Right lobe of liver (tissue), 6 donors: ENCODE measurements at regions not wholly inside any gene's neighbourhood (a gene's known extent, or its start where the extent isn't known, plus 50 kb on each side); places are given as distances from the start of the nearest gene placed in this dataset.

ENCODE experiments used
- ATAC-seq, 4 donors: fragments of 200-7000 bp; cut with Tn5 transposase; one replicate each; pipeline ENCODE4 v1.9.1; 2020; ENCODE audit warnings: mild to moderate bottlenecking in 4 of 4, moderate library complexity in 4 of 4
- DNase-seq, 3 donors: peaks; one replicate each; pipeline ENCODE4 v3.0.0-alpha.2; 2020
- H3K27ac ChIP-seq, 3 donors: fragments of 200-600 bp; one replicate each; pipeline ENCODE4 v1.8.0; 2022
- H3K27me3 ChIP-seq, 2 donors: fragments of 200-600 bp; one replicate each; pipeline ENCODE4 v1.8.0; 2022
- H3K36me3 ChIP-seq, 4 donors: fragments of 200-600 bp; sonication (generic) in 1 of 4; one replicate each; pipeline versions ENCODE4 v1.5.1 to v1.8.0; 2017 to 2022; ENCODE audit warnings: control low read depth in 1 of 4
- H3K4me1 ChIP-seq, 4 donors: fragments of 200-600 bp; sonication (generic) in 1 of 4; one replicate each; pipeline versions ENCODE4 v1.5.1 to v1.8.0; 2017 to 2022; ENCODE audit warnings: control low read depth in 1 of 4
- H3K4me3 ChIP-seq, 3 donors: fragments of 200-600 bp; one replicate each; pipeline ENCODE4 v1.8.0; 2022
- H3K9me3 ChIP-seq, 4 donors: fragments of 200-600 bp; sonication (generic) in 1 of 4; one replicate each; pipeline versions ENCODE4 v1.5.1 to v1.8.0; 2017 to 2022; ENCODE audit warnings: control low read depth in 1 of 4
- CTCF ChIP-seq, 4 donors: fragments of 200-600 bp in 3 of 4; fragments of 450-650 bp in 1 of 4; IDR thresholded peaks; one replicate each; pipeline versions ENCODE4 v1.5.1 to v1.8.0; 2016 to 2022; ENCODE audit warnings: antibody characterized with exemption in 4 of 4, mild to moderate bottlenecking in 2 of 4
- POLR2A ChIP-seq: fragments of 450-650 bp; IDR thresholded peaks from one replicate; pipeline ENCODE4 v1.6.1; 2017; ENCODE audit warnings: antibody characterized with exemption, mild to moderate bottlenecking
- WGBS: methylation state at CpG from one replicate; pipeline ENCODE4 v1.1.6; 2018; ENCODE audit warnings: low coverage, low lambda C conversion rate; ENCODE audit not compliant: insufficient coverage; ENCODE audit errors: missing lambda C conversion rate; 5-methylcytosine and 5-hydroxymethylcytosine counted together
- intact Hi-C, 2 donors: fragments of 100-400 bp; cut with DNase I; formaldehyde crosslinking; loops; one replicate each; pipeline versions ENCODE4 v1.11.2 to v1.14.1; 2022
- donor health status: DM: no; HTN: yes; CAD: no.
- donor health status: DM: no; HTN: no; CAD: no.
- donor health status: DM: no; HTN: no; CAD: no.
- donor health status: DM: no; HTN: yes; CAD: no.
- donor health status: DM: no; HTN: yes; CAD: no.

DNA sequence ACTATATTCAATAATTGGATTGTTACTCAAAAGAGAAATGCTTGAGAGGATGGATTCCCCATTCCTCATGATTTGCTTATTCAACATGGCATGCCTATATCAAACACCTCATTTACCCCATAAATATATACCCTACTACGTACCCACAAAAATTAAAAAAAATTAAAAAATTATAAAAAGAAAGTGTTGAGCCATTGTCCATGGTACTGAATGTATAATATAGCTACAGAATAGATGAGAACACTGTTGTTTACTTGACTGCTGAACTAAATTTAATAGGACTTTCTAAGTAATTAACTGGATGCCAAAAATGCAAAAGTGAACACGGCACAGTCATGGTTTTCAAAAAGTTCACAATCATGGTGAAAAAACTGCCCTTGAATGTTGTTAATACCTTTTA lies 725.8 kb downstream of the KCTD16 start:
- intact Hi-C loops, result no loop called here
- no peak overlapping the region for H3K27ac ChIP-seq
- no peaks in the 10 kb centered on the region for H3K27me3 ChIP-seq
- no peaks in the 10 kb centered on the region for H3K9me3 ChIP-seq
- H3K36me3 ChIP-seq, result no peaks in the 10 kb centered on the region
- H3K4me1 ChIP-seq, result no peaks in the 10 kb centered on the region
- DNase-seq (no peak), ATAC-seq (no peak)
- WGBS, result 32% methylated on average over 2 of the region's 2 CpGs
- TF ChIP-seq POLR2A (no peak), CTCF (IDR thresholded peaks at IDR 0.05) (no peak)
- no peak overlapping the region for H3K4me3 ChIP-seq

DNA sequence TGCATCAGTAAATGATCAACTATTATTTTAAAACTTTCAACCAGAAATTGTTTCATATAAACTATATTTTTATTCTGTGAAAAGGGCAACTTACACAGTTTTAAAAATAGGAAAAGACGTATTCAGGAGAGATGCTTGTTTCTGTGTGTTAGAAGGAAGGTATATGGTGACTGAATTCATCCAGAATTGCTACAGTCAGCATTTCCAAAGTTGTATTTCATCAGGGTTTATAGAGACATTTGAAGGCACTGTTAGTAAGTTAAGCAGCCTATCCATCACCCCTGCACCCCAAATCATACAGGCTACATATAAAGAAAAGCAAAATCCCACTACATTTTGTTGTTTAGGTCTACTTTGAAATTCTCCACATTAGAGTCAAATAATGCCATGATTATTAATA lies 716.0 kb downstream of the KCTD16 start:
- Histone ChIP-seq H3K4me3 (no peak overlapping the region), H3K36me3 (no peaks in the 10 kb centered on the region), H3K27me3 (no peaks in the 10 kb centered on the region), H3K9me3 (no peaks in the 10 kb centered on the region), H3K4me1 (no peaks in the 10 kb centered on the region), H3K27ac (no peak overlapping the region)
- WGBS, result 57% methylated on average over 1 of the region's 1 CpG
- TF ChIP-seq CTCF (IDR thresholded peaks at IDR 0.05), result no peak
- TF ChIP-seq POLR2A, result no peak
- intact Hi-C loops, result no loop called here
- ATAC-seq (no peak), DNase-seq (no peak)

- Histone ChIP-seq H3K36me3 (no peaks in the 10 kb centered on the region), H3K9me3 (no peaks in the 10 kb centered on the region), H3K27ac (no peak overlapping the region), H3K4me1 (no peaks in the 10 kb centered on the region), H3K4me3 (no peak overlapping the region), H3K27me3 (no peaks in the 10 kb centered on the region)
- intact Hi-C loops, result no loop called here
- TF ChIP-seq CTCF (IDR thresholded peaks at IDR 0.05) (no peak), POLR2A (no peak)
- ATAC-seq, result no peak
- no peak for DNase-seq
- 52% methylated on average over 3 of the region's 3 CpGs for WGBS
Observed at GRCh38 chr5:144882739-144883283, 712.1 kb downstream of the KCTD16 start.

DNA sequence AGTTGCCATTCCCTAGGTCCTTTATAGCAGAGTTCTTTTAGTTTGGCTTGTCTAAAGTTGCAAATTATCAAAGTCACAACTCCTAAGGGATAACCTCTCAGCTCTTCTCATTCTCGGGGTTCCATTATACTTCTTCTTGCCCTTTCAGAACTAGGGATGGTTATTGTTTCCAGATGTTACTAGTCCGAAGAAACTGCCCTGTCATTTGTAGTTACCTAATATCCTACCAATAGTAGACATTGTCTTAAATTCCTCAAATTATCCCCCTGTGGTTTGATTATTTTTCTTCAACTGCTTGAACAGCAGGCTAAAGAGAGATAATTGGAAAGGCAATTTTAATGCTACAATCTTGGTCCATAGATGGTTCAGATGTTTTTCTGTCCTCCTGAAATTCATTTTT lies 709.8 kb downstream of the KCTD16 start:
- no peak for TF ChIP-seq POLR2A
- no peak for TF ChIP-seq CTCF (IDR thresholded peaks at IDR 0.05)
- Histone ChIP-seq H3K9me3 (no peaks in the 10 kb centered on the region), H3K4me1 (no peaks in the 10 kb centered on the region), H3K36me3 (no peaks in the 10 kb centered on the region), H3K27me3 (no peaks in the 10 kb centered on the region), H3K4me3 (no peak overlapping the region), H3K27ac (no peak overlapping the region)
- DNase-seq, result no peak
- no peak for ATAC-seq
- 48% methylated on average over 2 of the region's 2 CpGs for WGBS
- intact Hi-C loops, result no loop called here

DNA sequence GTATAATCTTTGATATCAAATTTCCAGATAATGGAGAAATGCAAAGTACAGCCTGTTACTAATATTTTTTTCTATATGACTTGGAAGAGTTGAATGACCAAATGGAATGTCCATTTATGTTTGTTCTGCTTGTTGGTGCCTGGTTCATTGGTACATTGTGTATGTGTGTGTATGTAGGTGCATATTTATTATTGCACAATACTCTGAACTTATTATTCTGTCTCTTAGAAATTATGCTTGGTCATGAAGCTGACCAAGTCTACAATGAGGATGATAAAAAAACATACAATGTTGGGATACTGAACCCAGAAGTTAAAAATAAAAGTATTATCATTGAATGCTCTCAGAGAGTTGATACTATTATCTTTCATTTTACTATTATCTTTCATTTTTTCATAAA lies 706.3 kb downstream of the KCTD16 start:
- no peak for ATAC-seq
- Histone ChIP-seq H3K36me3 (no peaks in the 10 kb centered on the region), H3K27me3 (no peaks in the 10 kb centered on the region), H3K4me1 (no peaks in the 10 kb centered on the region), H3K4me3 (no peak overlapping the region), H3K9me3 (no peaks in the 10 kb centered on the region), H3K27ac (no peak overlapping the region)
- no peak for DNase-seq
- TF ChIP-seq CTCF (IDR thresholded peaks at IDR 0.05) (no peak), POLR2A (no peak)
- intact Hi-C loops, result no loop called here
